ENCODE measurements at regions not wholly inside any gene's neighbourhood (a gene's known extent, or its start where the extent isn't known, plus 50 kb on each side); places are given as distances from the start of the nearest gene placed in this dataset.

- Histone ChIP-seq H3K4me1 (ENCODE audit: insufficient read depth, low read length) (no peaks in the 10 kb centered on the region), H3K9me3 (ENCODE audit: low read depth, low read length) (no peaks in the 10 kb centered on the region), H3K4me3 (ENCODE audit: low read length) (no peak overlapping the region), H3K27me3 (ENCODE audit: insufficient read depth, low read length) (peaks cover 12% of the 10 kb centered on the region)
Observed at GRCh38 chr1:38287036-38287435, 240.4 kb upstream of the POU3F1 start.

GRCh38 chr1:38285807-38286530 lies 239.4 kb upstream of the POU3F1 start:
- Histone ChIP-seq H3K9me3 (ENCODE audit: low read depth, low read length) (no peaks in the 10 kb centered on the region), H3K27me3 (ENCODE audit: insufficient read depth, low read length) (peaks cover 6% of the 10 kb centered on the region), H3K4me1 (ENCODE audit: insufficient read depth, low read length) (no peaks in the 10 kb centered on the region), H3K4me3 (ENCODE audit: low read length) (no peak overlapping the region)

- H3K9me3 ChIP-seq (ENCODE audit: low read depth, low read length): no peaks in the 10 kb centered on the region
- peaks cover 6% of the 10 kb centered on the region for H3K27me3 ChIP-seq (ENCODE audit: insufficient read depth, low read length)
- H3K4me1 ChIP-seq (ENCODE audit: insufficient read depth, low read length): no peaks in the 10 kb centered on the region
- no peak overlapping the region for H3K4me3 ChIP-seq (ENCODE audit: low read length)
Observed at GRCh38 chr1:38284953-38285352, 238.4 kb upstream of the POU3F1 start.

GRCh38 chr1:38283696-38284470 lies 237.3 kb upstream of the POU3F1 start:
- H3K4me1 ChIP-seq (ENCODE audit: insufficient read depth, low read length): no peaks in the 10 kb centered on the region
- H3K9me3 ChIP-seq (ENCODE audit: low read depth, low read length): peaks cover 9% of the 10 kb centered on the region
- H3K4me3 ChIP-seq (ENCODE audit: low read length): no peak overlapping the region
- peaks cover 2% of the 10 kb centered on the region for H3K27me3 ChIP-seq (ENCODE audit: insufficient read depth, low read length)

- Histone ChIP-seq H3K9me3 (ENCODE audit: low read depth, low read length) (peaks cover 13% of the 10 kb centered on the region), H3K27me3 (ENCODE audit: insufficient read depth, low read length) (no peaks in the 10 kb centered on the region), H3K4me1 (ENCODE audit: insufficient read depth, low read length) (no peaks in the 10 kb centered on the region), H3K4me3 (ENCODE audit: low read length) (no peak overlapping the region)
Observed at GRCh38 chr1:38279148-38279547, 232.6 kb upstream of the POU3F1 start.

- Histone ChIP-seq H3K9me3 (ENCODE audit: low read depth, low read length) (peaks cover 13% of the 10 kb centered on the region), H3K27me3 (ENCODE audit: insufficient read depth, low read length) (no peaks in the 10 kb centered on the region), H3K4me3 (ENCODE audit: low read length) (no peak overlapping the region), H3K4me1 (ENCODE audit: insufficient read depth, low read length) (no peaks in the 10 kb centered on the region)
Observed at GRCh38 chr1:38277646-38278045, 231.1 kb upstream of the POU3F1 start.

- H3K4me3 ChIP-seq (ENCODE audit: low read length): no peak overlapping the region
- H3K9me3 ChIP-seq (ENCODE audit: low read depth, low read length): peaks cover 13% of the 10 kb centered on the region
- no peaks in the 10 kb centered on the region for H3K27me3 ChIP-seq (ENCODE audit: insufficient read depth, low read length)
- no peaks in the 10 kb centered on the region for H3K4me1 ChIP-seq (ENCODE audit: insufficient read depth, low read length)
Observed at GRCh38 chr1:38275960-38276359, 229.4 kb upstream of the POU3F1 start.

GRCh38 chr1:38274974-38275373 lies 228.4 kb upstream of the POU3F1 start:
- Histone ChIP-seq H3K4me3 (ENCODE audit: low read length) (no peak overlapping the region), H3K9me3 (ENCODE audit: low read depth, low read length) (peaks cover 13% of the 10 kb centered on the region), H3K27me3 (ENCODE audit: insufficient read depth, low read length) (peaks cover 3% of the 10 kb centered on the region), H3K4me1 (ENCODE audit: insufficient read depth, low read length) (no peaks in the 10 kb centered on the region)

- no peaks in the 10 kb centered on the region for H3K4me1 ChIP-seq (ENCODE audit: insufficient read depth, low read length)
- H3K27me3 ChIP-seq (ENCODE audit: insufficient read depth, low read length): peaks cover 3% of the 10 kb centered on the region
- no peaks in the 10 kb centered on the region for H3K9me3 ChIP-seq (ENCODE audit: low read depth, low read length)
- H3K4me3 ChIP-seq (ENCODE audit: low read length): no peak overlapping the region
Observed at GRCh38 chr1:38273196-38273804, 226.7 kb upstream of the POU3F1 start.

- Histone ChIP-seq H3K4me1 (ENCODE audit: insufficient read depth, low read length) (no peaks in the 10 kb centered on the region), H3K4me3 (ENCODE audit: low read length) (no peak overlapping the region), H3K27me3 (ENCODE audit: insufficient read depth, low read length) (peaks cover 3% of the 10 kb centered on the region), H3K9me3 (ENCODE audit: low read depth, low read length) (no peaks in the 10 kb centered on the region)
Observed at GRCh38 chr1:38272515-38272914, 225.9 kb upstream of the POU3F1 start.

- Histone ChIP-seq H3K4me1 (ENCODE audit: insufficient read depth, low read length) (no peaks in the 10 kb centered on the region), H3K9me3 (ENCODE audit: low read depth, low read length) (no peaks in the 10 kb centered on the region), H3K4me3 (ENCODE audit: low read length) (no peak overlapping the region), H3K27me3 (ENCODE audit: insufficient read depth, low read length) (peaks cover 3% of the 10 kb centered on the region)
Observed at GRCh38 chr1:38270849-38271633, 224.4 kb upstream of the POU3F1 start.

GRCh38 chr1:38269923-38270848 lies 223.6 kb upstream of the POU3F1 start:
- Histone ChIP-seq H3K4me1 (ENCODE audit: insufficient read depth, low read length) (no peaks in the 10 kb centered on the region), H3K4me3 (ENCODE audit: low read length) (no peak overlapping the region), H3K27me3 (ENCODE audit: insufficient read depth, low read length) (peaks cover 3% of the 10 kb centered on the region), H3K9me3 (ENCODE audit: low read depth, low read length) (no peaks in the 10 kb centered on the region)

- no peak overlapping the region for H3K4me3 ChIP-seq (ENCODE audit: low read length)
- no peaks in the 10 kb centered on the region for H3K4me1 ChIP-seq (ENCODE audit: insufficient read depth, low read length)
- H3K27me3 ChIP-seq (ENCODE audit: insufficient read depth, low read length): peaks cover 3% of the 10 kb centered on the region
- H3K9me3 ChIP-seq (ENCODE audit: low read depth, low read length): no peaks in the 10 kb centered on the region
Observed at GRCh38 chr1:38268226-38268625, 221.6 kb upstream of the POU3F1 start.
